MM.1S (cell line): ENCODE measurements at regions not wholly inside any gene's neighbourhood (a gene's known extent, or its start where the extent isn't known, plus 50 kb on each side); places are given as distances from the start of the nearest gene placed in this dataset.

Experiments
- DNase-seq: peaks from one replicate; pipeline ENCODE4 v3.0.0-alpha.2; 2015
- H2AFZ ChIP-seq: fragments of 300-600 bp; sonication (generic); 2 replicates; pipeline ENCODE4 v1.6.0; 2016; ENCODE audit warnings: antibody characterized with exemption, low read length
- H3F3A ChIP-seq: fragments of 300-600 bp; sonication (generic); 2 replicates; pipeline ENCODE4 v1.6.1; 2016; ENCODE audit warnings: mild to moderate bottlenecking, antibody characterized with exemption, low read length, moderate library complexity, mixed read lengths; ENCODE audit not compliant: insufficient read depth
- H3K27ac ChIP-seq: fragments of 300-600 bp; sonication (generic); 2 replicates; pipeline ENCODE4 v1.5.1; 2016; ENCODE audit warnings: mild to moderate bottlenecking, low read length
- H3K27me3 ChIP-seq: fragments of 300-600 bp; sonication (generic); replicated peaks from 2 replicates; pipeline ENCODE4 v1.6.0; 2016; ENCODE audit warnings: low read length; ENCODE audit not compliant: insufficient read depth
- H3K36me3 ChIP-seq: fragments of 300-600 bp; sonication (generic); replicated peaks from 2 replicates; pipeline ENCODE4 v1.6.1; 2016; ENCODE audit warnings: mild to moderate bottlenecking, low read length, mixed read lengths; ENCODE audit not compliant: insufficient read depth
- H3K4me1 ChIP-seq: fragments of 300-600 bp; sonication (generic); 2 replicates; pipeline ENCODE4 v1.6.1; 2016; ENCODE audit warnings: low read length, mixed read lengths
- H3K4me2 ChIP-seq: fragments of 300-600 bp; sonication (generic); 2 replicates; pipeline ENCODE4 v1.6.0; 2016; ENCODE audit warnings: low read depth, low read length
- H3K4me3 ChIP-seq: fragments of 300-600 bp; sonication (generic); 2 replicates; pipeline ENCODE4 v1.5.1; 2016; ENCODE audit warnings: low read length, mixed read lengths
- H3K79me2 ChIP-seq: fragments of 300-600 bp; sonication (generic); 2 replicates; pipeline ENCODE4 v1.6.1; 2016; ENCODE audit warnings: mixed run types, low read length, mixed read lengths
- H3K9ac ChIP-seq: fragments of 300-600 bp; sonication (generic); 2 replicates; pipeline ENCODE4 v1.6.1; 2016; ENCODE audit warnings: low read length, mixed read lengths
- H3K9me2 ChIP-seq: fragments of 300-600 bp; sonication (generic); replicated peaks from 2 replicates; pipeline ENCODE4 v1.6.1; 2016; ENCODE audit warnings: mild to moderate bottlenecking, low read length, mixed read lengths; ENCODE audit not compliant: insufficient read depth
- H3K9me3 ChIP-seq: fragments of 300-600 bp; sonication (generic); replicated peaks from 2 replicates; pipeline ENCODE4 v1.6.1; 2016; ENCODE audit warnings: mild to moderate bottlenecking, low read length, mixed read lengths; ENCODE audit not compliant: insufficient read depth
- H4K20me1 ChIP-seq: fragments of 300-600 bp; sonication (generic); 2 replicates; pipeline ENCODE4 v1.6.1; 2016; ENCODE audit warnings: mild to moderate bottlenecking, low read length, moderate library complexity, mixed read lengths; ENCODE audit not compliant: insufficient read depth
- CTCF ChIP-seq: fragments of 300-600 bp; sonication (generic); IDR thresholded peaks from 2 replicates; pipeline ENCODE4 v1.5.1; 2016; ENCODE audit warnings: antibody characterized with exemption, low read length, mixed read lengths
- EZH2 ChIP-seq: fragments of 300-600 bp; sonication (generic); optimal IDR thresholded peaks from 2 replicates; pipeline ENCODE3; 2017; ENCODE audit warnings: low read depth, mild to moderate bottlenecking, antibody characterized with exemption, low read length, mixed read lengths
- EZH2phosphoT487 ChIP-seq: fragments of 300-600 bp; sonication (generic); IDR thresholded peaks from 2 replicates; pipeline ENCODE4 v1.6.1; 2018; ENCODE audit warnings: antibody characterized with exemption, low read length

GRCh38 chr4:165635381-165635780, 237.7 kb upstream of the TLL1 start:
- Histone ChIP-seq H3K4me3 (no peak overlapping the region), H3F3A (no peaks in the 10 kb centered on the region), H3K4me2 (no peak overlapping the region), H3K36me3 (no peaks in the 10 kb centered on the region), H3K9me3 (no peaks in the 10 kb centered on the region), H2AFZ (no peak overlapping the region), H3K79me2 (no peaks in the 10 kb centered on the region), H3K9ac (no peak overlapping the region), H3K27me3 (no peaks in the 10 kb centered on the region), H4K20me1 (no peaks in the 10 kb centered on the region), H3K27ac (no peak overlapping the region), H3K9me2 (no peaks in the 10 kb centered on the region), H3K4me1 (no peaks in the 10 kb centered on the region)
- TF ChIP-seq EZH2 (no peak), EZH2phosphoT487 (no peak), CTCF (no peak)
- DNase-seq: peak; percentile 23

- H3K79me2 ChIP-seq: no peaks in the 10 kb centered on the region
- DNase-seq: no peak
- no peaks in the 10 kb centered on the region for H3K9me3 ChIP-seq
- TF ChIP-seq EZH2phosphoT487 (no peak), EZH2 (no peak), CTCF (no peak)
- no peak overlapping the region for H3K9ac ChIP-seq
- no peak overlapping the region for H2AFZ ChIP-seq
- H3K36me3 ChIP-seq: no peaks in the 10 kb centered on the region
- H4K20me1 ChIP-seq: no peaks in the 10 kb centered on the region
- no peaks in the 10 kb centered on the region for H3K9me2 ChIP-seq
- H3K4me1 ChIP-seq: no peaks in the 10 kb centered on the region
- no peaks in the 10 kb centered on the region for H3F3A ChIP-seq
- no peak overlapping the region for H3K4me3 ChIP-seq
- H3K27me3 ChIP-seq: no peaks in the 10 kb centered on the region
- no peak overlapping the region for H3K4me2 ChIP-seq
- H3K27ac ChIP-seq: no peak overlapping the region
These were observed 237.1 kb upstream of the TLL1 start for GRCh38 chr4:165635951-165636350.

- DNase-seq: no peak
- TF ChIP-seq CTCF: no peak
- TF ChIP-seq EZH2: no peak
- TF ChIP-seq EZH2phosphoT487: no peak
- H3K4me1 ChIP-seq: no peaks in the 10 kb centered on the region
- H4K20me1 ChIP-seq: no peaks in the 10 kb centered on the region
- H3K9me3 ChIP-seq: no peaks in the 10 kb centered on the region
- H3K9ac ChIP-seq: no peak overlapping the region
- H3K36me3 ChIP-seq: no peaks in the 10 kb centered on the region
- H3K9me2 ChIP-seq: no peaks in the 10 kb centered on the region
- no peaks in the 10 kb centered on the region for H3K27me3 ChIP-seq
- H2AFZ ChIP-seq: no peak overlapping the region
- no peak overlapping the region for H3K4me3 ChIP-seq
- H3K79me2 ChIP-seq: no peaks in the 10 kb centered on the region
- no peak overlapping the region for H3K27ac ChIP-seq
- no peak overlapping the region for H3K4me2 ChIP-seq
- H3F3A ChIP-seq: no peaks in the 10 kb centered on the region
These were observed 221.1 kb upstream of the TLL1 start for GRCh38 chr4:165651901-165652300.
